Esophagus muscularis mucosa (tissue), 4 donors: ENCODE measurements at regions not wholly inside any gene's neighbourhood (a gene's known extent, or its start where the extent isn't known, plus 50 kb on each side); places are given as distances from the start of the nearest gene placed in this dataset.

ENCODE experiments used
- CTCF ChIP-seq, 3 experiments: fragments of 200-600 bp in 2 of 3; fragments of 450-650 bp in 1 of 3; sonication (generic) in 2 of 3; IDR thresholded peaks; one replicate each; pipeline ENCODE4 v1.5.1; 2017 to 2019; ENCODE audit warnings: antibody characterized with exemption in 3 of 3, mild to moderate bottlenecking in 2 of 3, moderate library complexity in 1 of 3
- EP300 ChIP-seq: sonication (generic); formaldehyde crosslinking; IDR thresholded peaks from one replicate; pipeline ENCODE4 v1.6.1; 2017; ENCODE audit warnings: antibody characterized with exemption
- POLR2A ChIP-seq: fragments of 450-650 bp; IDR thresholded peaks from one replicate; pipeline ENCODE4 v1.6.1; 2017; ENCODE audit warnings: antibody characterized with exemption, moderate library complexity, mild to moderate bottlenecking, low read depth
- POLR2AphosphoS5 ChIP-seq, 2 donors: sonication (generic); formaldehyde crosslinking; IDR thresholded peaks; one replicate each; pipeline ENCODE4 v1.6.1; 2017; ENCODE audit warnings: antibody characterized with exemption in 2 of 2

- TF ChIP-seq CTCF (IDR thresholded peaks at IDR 0.05), result no peak
- TF ChIP-seq POLR2A, result no peak
- no peak for TF ChIP-seq EP300
- no peak for TF ChIP-seq POLR2AphosphoS5 (IDR thresholded peaks at IDR 0.05)
Measured at GRCh38 chr5:2262620-2263019, 379.9 kb upstream of the IRX4 start.
